OCI-LY7 (cell line): ENCODE measurements at regions not wholly inside any gene's neighbourhood (a gene's known extent, or its start where the extent isn't known, plus 50 kb on each side); places are given as distances from the start of the nearest gene placed in this dataset.

Source experiments
- BruUV-seq: library from RNA; stranded (reverse); fragments of 400-500 nt; replicated peaks from 2 replicates; lab custom pipeline; 2021; lab: Mats Ljungman, UMichigan
- CTCF ChIA-PET: fragments of 300-600 bp; sonication (Branson Sonifier 250); formaldehyde crosslinking; loops from one replicate; lab custom pipeline; 2022; ENCODE audit warnings: antibody characterized with exemption; ENCODE audit not compliant: unreplicated experiment; lab: Charles Lee
- POLR2A ChIA-PET: fragments of 300-600 bp; sonication (Branson Sonifier 250); formaldehyde crosslinking; loops from one replicate; lab custom pipeline; 2022; ENCODE audit warnings: antibody characterized with exemption; lab: Charles Lee
- DNase-seq: peaks from one replicate; pipeline ENCODE4 v3.0.0-alpha.2; 2015; ENCODE audit warnings: low spot score
- H2AFZ ChIP-seq: fragments of 200-600 bp; sonication (generic), shearing (Covaris generic); 2 replicates; pipeline ENCODE4 v1.6.1; 2014; ENCODE audit warnings: mild to moderate bottlenecking, antibody characterized with exemption, low read length, moderate library complexity
- H3K27ac ChIP-seq: fragments of 200-600 bp; sonication (generic); 2 replicates; pipeline ENCODE4 v1.5.1; 2014; ENCODE audit warnings: mixed run types, low read depth, mild to moderate bottlenecking, moderate library complexity, low read length, inconsistent platforms; ENCODE audit not compliant: poor library complexity, severe bottlenecking
- H3K36me3 ChIP-seq: fragments of 200-600 bp; sonication (generic); 2 replicates; pipeline ENCODE4 v1.6.1; 2014; ENCODE audit warnings: mild to moderate bottlenecking, antibody characterized with exemption, low read length, moderate library complexity, mixed read lengths; ENCODE audit not compliant: insufficient read depth
- H3K4me1 ChIP-seq: fragments of 200-600 bp; sonication (generic); 2 replicates; pipeline ENCODE4 v1.5.1; 2014; ENCODE audit warnings: mild to moderate bottlenecking, low read length; ENCODE audit not compliant: insufficient read depth, poor library complexity, severe bottlenecking
- H3K4me2 ChIP-seq: fragments of 200-600 bp; sonication (generic); 2 replicates; pipeline ENCODE4 v1.6.1; 2014; ENCODE audit warnings: mild to moderate bottlenecking, low read length
- H3K4me3 ChIP-seq: fragments of 200-600 bp; sonication (generic); 2 replicates; pipeline ENCODE4 v1.5.1; 2014; ENCODE audit warnings: mild to moderate bottlenecking, low read depth, low read length; ENCODE audit not compliant: poor library complexity, severe bottlenecking
- H3K79me2 ChIP-seq: fragments of 200-600 bp; sonication (generic); 2 replicates; pipeline ENCODE4 v1.6.1; 2016; ENCODE audit warnings: low read depth, mild to moderate bottlenecking, low read length, moderate library complexity, mixed read lengths; ENCODE audit not compliant: insufficient read depth
- H3K9me2 ChIP-seq: fragments of 200-600 bp; sonication (generic); 2 replicates; pipeline ENCODE4 v1.6.1; 2016; ENCODE audit warnings: mild to moderate bottlenecking, low read length, mixed read lengths; ENCODE audit not compliant: insufficient read depth
- H3K9me3 ChIP-seq: fragments of 200-600 bp; sonication (generic); 2 replicates; pipeline ENCODE4 v1.6.1; 2014; ENCODE audit warnings: mild to moderate bottlenecking, mixed run types, low read length, mixed read lengths
- H4K20me1 ChIP-seq: fragments of 200-600 bp; sonication (generic); 2 replicates; pipeline ENCODE4 v1.6.1; 2014; ENCODE audit warnings: mild to moderate bottlenecking, antibody characterized with exemption, low read length, moderate library complexity, mixed read lengths; ENCODE audit not compliant: insufficient read depth
- EZH2phosphoT487 ChIP-seq: fragments of 200-600 bp; sonication (generic); IDR thresholded peaks from 2 replicates; pipeline ENCODE4 v1.6.1; 2018; ENCODE audit warnings: low read depth, borderline replicate concordance, mild to moderate bottlenecking, mixed run types, antibody characterized with exemption, low read length, moderate library complexity, mixed read lengths
- intact Hi-C: fragments of 100-400 bp; cut with micrococcal nuclease; formaldehyde crosslinking; loops from one replicate; pipeline ENCODE4 v1.10.0; 2022; ENCODE audit not compliant: unreplicated experiment
- TF ChIP-seq, protein P1 (sequence below): fragments of 200-600 bp; sonication (generic); conservative IDR thresholded peaks from 2 replicates; pipeline ENCODE4 v1.5.1; 2014; ENCODE audit warnings: mild to moderate bottlenecking, antibody characterized with exemption, low read length, moderate library complexity, mixed read lengths

DNA sequence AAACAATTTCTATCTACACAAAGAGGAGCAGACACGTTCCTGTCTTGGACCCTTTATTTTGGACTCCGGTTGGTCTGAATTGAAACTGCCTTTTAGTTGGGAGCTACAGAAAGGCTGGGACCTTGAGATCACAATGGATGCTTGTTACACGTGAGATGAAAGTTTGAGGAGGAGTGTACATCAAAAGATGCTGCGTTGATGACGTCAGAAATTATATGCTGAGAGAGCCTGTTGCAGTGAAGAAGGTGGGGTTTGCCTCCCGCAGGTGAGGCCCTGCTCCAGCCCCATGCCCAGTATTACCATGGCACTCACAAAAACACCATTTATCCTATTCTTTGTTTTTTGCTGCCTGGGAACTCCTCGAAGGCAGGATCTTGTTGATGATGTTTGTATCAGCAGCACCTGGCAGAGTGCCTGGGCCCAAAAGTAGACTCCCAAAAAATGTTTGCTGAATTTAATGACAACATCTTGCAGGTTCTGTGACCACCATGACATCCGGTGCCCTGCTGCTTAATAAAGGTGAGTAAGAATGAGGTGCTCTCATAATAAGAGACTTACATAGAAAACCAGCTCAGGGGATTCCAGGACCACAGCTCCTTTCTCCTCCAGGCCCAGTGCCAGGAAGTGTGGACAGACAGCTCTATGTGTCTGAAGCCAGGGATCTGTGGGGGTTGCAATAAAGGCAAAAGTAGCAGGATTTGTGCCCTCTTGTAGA lies 136.1 kb upstream of the UBE2E1 start:
- no peak for TF ChIP-seq EZH2phosphoT487
- TF ChIP-seq, protein P1, sequence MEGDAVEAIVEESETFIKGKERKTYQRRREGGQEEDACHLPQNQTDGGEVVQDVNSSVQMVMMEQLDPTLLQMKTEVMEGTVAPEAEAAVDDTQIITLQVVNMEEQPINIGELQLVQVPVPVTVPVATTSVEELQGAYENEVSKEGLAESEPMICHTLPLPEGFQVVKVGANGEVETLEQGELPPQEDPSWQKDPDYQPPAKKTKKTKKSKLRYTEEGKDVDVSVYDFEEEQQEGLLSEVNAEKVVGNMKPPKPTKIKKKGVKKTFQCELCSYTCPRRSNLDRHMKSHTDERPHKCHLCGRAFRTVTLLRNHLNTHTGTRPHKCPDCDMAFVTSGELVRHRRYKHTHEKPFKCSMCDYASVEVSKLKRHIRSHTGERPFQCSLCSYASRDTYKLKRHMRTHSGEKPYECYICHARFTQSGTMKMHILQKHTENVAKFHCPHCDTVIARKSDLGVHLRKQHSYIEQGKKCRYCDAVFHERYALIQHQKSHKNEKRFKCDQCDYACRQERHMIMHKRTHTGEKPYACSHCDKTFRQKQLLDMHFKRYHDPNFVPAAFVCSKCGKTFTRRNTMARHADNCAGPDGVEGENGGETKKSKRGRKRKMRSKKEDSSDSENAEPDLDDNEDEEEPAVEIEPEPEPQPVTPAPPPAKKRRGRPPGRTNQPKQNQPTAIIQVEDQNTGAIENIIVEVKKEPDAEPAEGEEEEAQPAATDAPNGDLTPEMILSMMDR = no peak
- intact Hi-C loops = no loop called here
- ChIA-PET CTCF (no interaction called here), POLR2A (interaction anchor here (0.7 to 3.7 kb wide), 8 partner anchors 7 to 534 kb away, joined by 3 to 28 read pairs (median 4); no protein-coding TSS in a partner anchor)
- Histone ChIP-seq H2AFZ (peak overlapping the region; percentile 7; the same call in 1 of the 2 replicates), H3K9me3 (no peaks in the 10 kb centered on the region), H4K20me1 (no peaks in the 10 kb centered on the region), H3K79me2 (no peaks in the 10 kb centered on the region), H3K4me2 (no peak overlapping the region), H3K36me3 (no peaks in the 10 kb centered on the region), H3K4me3 (no peak overlapping the region), H3K9me2 (no peaks in the 10 kb centered on the region), H3K27ac (no peak overlapping the region), H3K4me1 (peaks cover 7% of the 10 kb centered on the region)
- no TSS peak for BruUV-seq
- DNase-seq = no peak

DNA sequence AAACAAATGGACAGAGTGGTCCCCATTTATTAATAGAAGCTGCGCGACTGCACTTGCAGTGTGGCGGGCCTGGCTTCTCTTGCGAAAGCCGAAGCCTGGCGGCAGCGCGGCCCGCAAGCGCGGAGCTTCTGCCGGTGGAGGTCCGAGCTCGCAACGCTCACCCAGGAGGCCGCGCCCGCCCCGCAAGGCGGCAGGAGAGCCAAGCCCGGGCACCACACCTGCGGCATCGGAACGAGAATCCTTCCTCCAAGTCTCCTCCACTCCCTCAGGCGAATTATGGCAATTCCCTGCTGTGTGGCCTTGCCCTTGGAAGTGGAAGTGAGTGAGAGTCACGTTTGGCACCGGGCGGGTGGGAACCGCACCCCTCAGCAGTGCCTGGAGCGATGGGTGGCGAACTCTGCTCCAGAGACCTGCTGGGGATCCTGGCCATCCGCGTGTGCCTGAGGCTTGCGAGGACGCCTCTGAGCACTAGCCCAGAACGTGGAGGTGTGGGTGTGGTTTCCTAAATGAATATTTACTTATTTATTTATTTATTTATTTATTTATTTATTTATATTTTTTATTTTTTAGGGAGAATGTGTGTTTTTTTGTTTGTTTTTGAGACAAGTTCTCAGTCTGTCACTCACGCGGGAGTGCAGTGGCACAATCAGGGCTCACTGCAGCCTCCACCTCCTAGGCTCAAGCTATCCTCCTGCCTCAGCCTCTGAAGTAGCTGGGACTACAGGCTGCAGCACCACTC lies 133.7 kb upstream of the UBE2E1 start:
- no peaks in the 10 kb centered on the region for H3K9me2 ChIP-seq
- CTCF ChIA-PET = no interaction called here
- H3K9me3 ChIP-seq = no peaks in the 10 kb centered on the region
- TF ChIP-seq EZH2phosphoT487 = no peak
- TF ChIP-seq, protein P1 = no peak
- no peak for DNase-seq
- no peak overlapping the region for H3K4me3 ChIP-seq
- POLR2A ChIA-PET = no interaction called here
- no peaks in the 10 kb centered on the region for H3K36me3 ChIP-seq
- H3K4me2 ChIP-seq = no peak overlapping the region
- H2AFZ ChIP-seq = no peak overlapping the region
- intact Hi-C loops = no loop called here
- H4K20me1 ChIP-seq = no peaks in the 10 kb centered on the region
- no peak overlapping the region for H3K27ac ChIP-seq
- BruUV-seq = no TSS peak
- no peaks in the 10 kb centered on the region for H3K79me2 ChIP-seq
- H3K4me1 ChIP-seq = peaks cover 7% of the 10 kb centered on the region

DNA sequence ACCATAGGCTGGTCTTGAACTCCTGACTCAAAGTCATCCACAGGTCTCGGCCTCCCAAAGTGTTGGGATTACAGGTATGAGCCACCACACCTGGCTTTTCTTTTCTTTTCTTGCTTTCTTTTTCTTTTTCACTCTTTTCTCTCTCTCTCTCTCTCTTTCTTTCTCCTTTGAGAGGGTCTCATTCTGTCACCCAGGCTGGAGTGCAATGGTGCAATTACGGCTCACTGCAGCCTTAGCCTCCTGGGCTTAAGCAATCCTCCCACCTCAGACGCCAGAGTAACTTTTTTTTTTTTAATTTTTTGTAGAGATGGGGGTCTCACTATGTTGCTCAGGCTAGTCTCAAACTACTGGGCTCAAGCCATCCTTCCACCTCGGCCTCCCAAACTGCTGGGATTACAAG lies 133.1 kb upstream of the UBE2E1 start:
- Histone ChIP-seq H3K9me3 (no peaks in the 10 kb centered on the region), H3K27ac (no peak overlapping the region), H4K20me1 (no peaks in the 10 kb centered on the region), H3K4me1 (peaks cover 3% of the 10 kb centered on the region), H3K9me2 (no peaks in the 10 kb centered on the region), H3K36me3 (no peaks in the 10 kb centered on the region), H3K79me2 (no peaks in the 10 kb centered on the region), H2AFZ (no peak overlapping the region), H3K4me3 (no peak overlapping the region), H3K4me2 (no peak overlapping the region)
- ChIA-PET CTCF (no interaction called here), POLR2A (no interaction called here)
- intact Hi-C loops = no loop called here
- no TSS peak for BruUV-seq
- DNase-seq = no peak
- TF ChIP-seq, protein P1 = no peak
- TF ChIP-seq EZH2phosphoT487 = no peak
